Liver (tissue), 8 donors: ENCODE measurements at regions not wholly inside any gene's neighbourhood (a gene's known extent, or its start where the extent isn't known, plus 50 kb on each side); places are given as distances from the start of the nearest gene placed in this dataset.

ENCODE experiments used
- DNase-seq: peaks from one replicate; pipeline ENCODE4 v3.0.0-alpha.2; 2017; ENCODE audit warnings: low spot score
- H3K27ac ChIP-seq, 2 donors: one replicate each; pipeline ENCODE4 v1.7.0; 2013; ENCODE audit warnings: inconsistent platforms in 2 of 2, low read length in 2 of 2, control low read depth in 1 of 2, low read depth in 1 of 2, mild to moderate bottlenecking in 1 of 2
- H3K27me3 ChIP-seq, 4 donors: one replicate each; pipeline versions ENCODE4 v1.6.1 to v1.7.0; 2013; ENCODE audit warnings: low read length in 3 of 4, inconsistent platforms in 1 of 4, mild to moderate bottlenecking in 1 of 4, moderate library complexity in 1 of 4; ENCODE audit not compliant: control insufficient read depth in 4 of 4, insufficient read depth in 4 of 4
- H3K36me3 ChIP-seq, 4 donors: one replicate each; pipeline versions ENCODE4 v1.6.1 to v1.7.0; 2013; ENCODE audit warnings: low read length in 3 of 4, mild to moderate bottlenecking in 3 of 4, low read depth in 1 of 4, moderate library complexity in 1 of 4; ENCODE audit not compliant: control insufficient read depth in 4 of 4, insufficient read depth in 3 of 4
- H3K4me1 ChIP-seq, 4 donors: one replicate each; pipeline versions ENCODE4 v1.6.1 to v1.7.0; 2013; ENCODE audit warnings: low read length in 3 of 4, mild to moderate bottlenecking in 3 of 4, moderate library complexity in 1 of 4; ENCODE audit not compliant: control insufficient read depth in 4 of 4, insufficient read depth in 4 of 4
- H3K4me3 ChIP-seq, 3 donors: one replicate each; pipeline versions ENCODE4 v1.6.1 to v1.7.0; 2013; ENCODE audit warnings: low read length in 3 of 3, control low read depth in 1 of 3, low read depth in 1 of 3, mild to moderate bottlenecking in 1 of 3
- H3K9ac ChIP-seq, 2 donors: one replicate each; pipeline ENCODE4 v1.7.0; 2013; ENCODE audit warnings: low read length in 2 of 2, mild to moderate bottlenecking in 2 of 2, moderate library complexity in 2 of 2, control low read depth in 1 of 2, low read depth in 1 of 2
- H3K9me3 ChIP-seq, 4 donors: one replicate each; pipeline versions ENCODE4 v1.6.1 to v1.7.0; 2013; ENCODE audit warnings: low read length in 3 of 4; ENCODE audit not compliant: control insufficient read depth in 4 of 4
- ATF3 ChIP-seq: IDR thresholded peaks from 2 replicates; pipeline ENCODE4 v1.6.1; 2016; ENCODE audit warnings: antibody characterized with exemption
- CTCF ChIP-seq: fragments of 150-350 bp; IDR thresholded peaks from 2 replicates; pipeline ENCODE4 v1.5.1; 2017; ENCODE audit warnings: improper control_type of control experiment, low read depth, low read length; ENCODE audit not compliant: missing input control
- EGR1 ChIP-seq, 2 donors: IDR thresholded peaks; 2 replicates each; pipeline ENCODE4 v1.6.1; 2016 to 2018; ENCODE audit warnings: antibody characterized with exemption in 2 of 2, low read depth in 2 of 2
- FOXA1 ChIP-seq: IDR thresholded peaks from 2 replicates; pipeline ENCODE4 v1.6.1; 2016; ENCODE audit warnings: antibody characterized with exemption
- FOXA2 ChIP-seq: IDR thresholded peaks from 2 replicates; pipeline ENCODE4 v1.6.1; 2016; ENCODE audit warnings: antibody characterized with exemption
- HNF4G ChIP-seq: IDR thresholded peaks from 2 replicates; pipeline ENCODE4 v1.6.1; 2016; ENCODE audit warnings: antibody characterized with exemption
- JUND ChIP-seq, 2 donors: IDR thresholded peaks; 2 replicates each; pipeline ENCODE4 v1.6.1; 2016; ENCODE audit warnings: antibody characterized with exemption in 2 of 2
- MAX ChIP-seq: IDR thresholded peaks from 2 replicates; pipeline ENCODE4 v1.6.1; 2016; ENCODE audit warnings: antibody characterized with exemption
- NR2F2 ChIP-seq: IDR thresholded peaks from 2 replicates; pipeline ENCODE4 v1.6.1; 2016; ENCODE audit warnings: antibody characterized with exemption
- SP1 ChIP-seq: IDR thresholded peaks from 2 replicates; pipeline ENCODE4 v1.6.1; 2018; ENCODE audit warnings: antibody characterized with exemption, mild to moderate bottlenecking
- TAF1 ChIP-seq: conservative IDR thresholded peaks from 2 replicates; pipeline ENCODE4 v1.6.1; 2016; ENCODE audit warnings: antibody characterized with exemption, mild to moderate bottlenecking
- YY1 ChIP-seq: IDR thresholded peaks from 2 replicates; pipeline ENCODE4 v1.6.1; 2016; ENCODE audit warnings: antibody characterized with exemption, mild to moderate bottlenecking
- WGBS: extraction: QIAGEN DNeasy Blood & Tissue Kit; methylation state at CpG from one replicate; pipeline ENCODE4 v1.1.7; 2013; 5-methylcytosine and 5-hydroxymethylcytosine counted together
- donor health status: healthy.
- donor health status: healthy.
- donor health status: healthy.
- donor health status: healthy.
- donor health status: healthy.

GRCh38 chr20:19823971-19824370 is 65.9 kb downstream of the RIN2 start:
- Histone ChIP-seq H3K4me1 (no peaks in the 10 kb centered on the region), H3K4me3 (no peak overlapping the region), H3K27ac (no peak overlapping the region), H3K27me3 (no peaks in the 10 kb centered on the region), H3K36me3 (peaks cover 0 to 1% (median 0%) of the 10 kb centered on the region in 4 donors), H3K9me3 (no peaks in the 10 kb centered on the region), H3K9ac (no peak overlapping the region)
- peak; percentile 14 for TF ChIP-seq NR2F2
- TF ChIP-seq HNF4G: no peak
- no peak for DNase-seq
- 88% methylated on average over 10 of the region's 10 CpGs for WGBS

- DNase-seq: no peak
- no peak overlapping the region for H3K27ac ChIP-seq
- H3K27me3 ChIP-seq: no peaks in the 10 kb centered on the region
- H3K4me1 ChIP-seq: no peaks in the 10 kb centered on the region
- 97% methylated on average over 3 of the region's 3 CpGs for WGBS
- no peaks in the 10 kb centered on the region for H3K9me3 ChIP-seq
- no peak overlapping the region for H3K9ac ChIP-seq
- no peak overlapping the region for H3K4me3 ChIP-seq
- H3K36me3 ChIP-seq: peaks cover 0 to 1% (median 0%) of the 10 kb centered on the region in 4 donors
- TF ChIP-seq TAF1 (no peak), JUND (IDR thresholded peaks at IDR 0.05) (no peak), ATF3 (no peak), NR2F2 (no peak), SP1 (no peak)
These were observed 66.8 kb downstream of the RIN2 start for GRCh38 chr20:19824861-19825260.

GRCh38 chr20:19826179-19826914 is 68.3 kb downstream of the RIN2 start:
- DNase-seq: no peak
- no peaks in the 10 kb centered on the region for H3K27me3 ChIP-seq
- no peak overlapping the region for H3K9ac ChIP-seq
- H3K36me3 ChIP-seq: peaks cover 0 to 1% (median 0%) of the 10 kb centered on the region in 4 donors
- TF ChIP-seq EGR1 (IDR thresholded peaks at IDR 0.05; ENCODE audit: low read depth in 2 of 2) (no peak), NR2F2 (no peak), SP1 (no peak), YY1 (no peak), MAX (no peak), CTCF (no peak), FOXA1 (no peak), TAF1 (no peak)
- no peaks in the 10 kb centered on the region for H3K9me3 ChIP-seq
- 90% methylated on average over 3 of the region's 3 CpGs for WGBS
- H3K4me1 ChIP-seq: no peaks in the 10 kb centered on the region
- no peak overlapping the region for H3K4me3 ChIP-seq
- H3K27ac ChIP-seq: no peak overlapping the region

GRCh38 chr20:19827818-19828217 is 69.8 kb downstream of the RIN2 start:
- 71% methylated on average over 1 of the region's 1 CpG for WGBS
- no peaks in the 10 kb centered on the region for H3K9me3 ChIP-seq
- H3K36me3 ChIP-seq: peaks cover 0 to 1% (median 0%) of the 10 kb centered on the region in 4 donors
- H3K4me3 ChIP-seq: no peak overlapping the region
- H3K27ac ChIP-seq: no peak overlapping the region
- no peak for DNase-seq
- H3K9ac ChIP-seq: no peak overlapping the region
- no peak for TF ChIP-seq YY1
- no peak for TF ChIP-seq FOXA2
- TF ChIP-seq MAX: no peak
- no peaks in the 10 kb centered on the region for H3K4me1 ChIP-seq
- H3K27me3 ChIP-seq: no peaks in the 10 kb centered on the region
